ENCODE measurements at regions not wholly inside any gene's neighbourhood (a gene's known extent, or its start where the extent isn't known, plus 50 kb on each side); places are given as distances from the start of the nearest gene placed in this dataset.

Small RNA genes lying in the stretch of these regions (microRNA-seq; reads per million reads assigned to microRNA genes)
- 0 reads per million in 43 experiments for gene MIR6859-1
- gene MIR6859-2: 0 reads per million in 43 experiments
